ENCODE measurements at regions not wholly inside any gene's neighbourhood (a gene's known extent, or its start where the extent isn't known, plus 50 kb on each side); places are given as distances from the start of the nearest gene placed in this dataset.
A peak's percentile ranks its signal among the peaks of the same experiment; 100 is the strongest.

- no peak overlapping the region for H3K4me3 ChIP-seq (ENCODE audit: low read depth, low read length)
Observed at GRCh38 chrX:51437521-51437920, 58.9 kb downstream of the NUDT11 start.

- H3K4me3 ChIP-seq (ENCODE audit: low read depth, low read length) = no peak overlapping the region
Observed at GRCh38 chrX:51435101-51435500, 61.3 kb downstream of the NUDT11 start.

GRCh38 chrX:51421972-51422597, 74.3 kb downstream of the NUDT11 start:
- no peak overlapping the region for H3K4me3 ChIP-seq (ENCODE audit: low read depth, low read length)

GRCh38 chrX:51420610-51421009, 75.8 kb downstream of the NUDT11 start:
- no peak overlapping the region for H3K4me3 ChIP-seq (ENCODE audit: low read depth, low read length)

GRCh38 chrX:51408462-51408861, 75.8 kb downstream of the NUDT10 start:
- H3K4me3 ChIP-seq (ENCODE audit: low read depth, low read length) = no peak overlapping the region

GRCh38 chrX:51407520-51408409, 75.1 kb downstream of the NUDT10 start:
- H3K4me3 ChIP-seq (ENCODE audit: low read depth, low read length) = no peak overlapping the region

GRCh38 chrX:51406688-51407519, 74.3 kb downstream of the NUDT10 start:
- no peak overlapping the region for H3K4me3 ChIP-seq (ENCODE audit: low read depth, low read length)

GRCh38 chrX:51404445-51404844, 71.8 kb downstream of the NUDT10 start:
- H3K4me3 ChIP-seq (ENCODE audit: low read depth, low read length) = no peak overlapping the region

GRCh38 chrX:51395810-51396728, 63.4 kb downstream of the NUDT10 start:
- peak overlapping the region; percentile 2 for H3K4me3 ChIP-seq (ENCODE audit: low read depth, low read length)

- no peak overlapping the region for H3K4me3 ChIP-seq (ENCODE audit: low read depth, low read length)
Observed at GRCh38 chrX:51395480-51395809, 62.8 kb downstream of the NUDT10 start.

All from iPS-11a (cell line).